ENCODE measurements at regions not wholly inside any gene's neighbourhood (a gene's known extent, or its start where the extent isn't known, plus 50 kb on each side); places are given as distances from the start of the nearest gene placed in this dataset.

DNA sequence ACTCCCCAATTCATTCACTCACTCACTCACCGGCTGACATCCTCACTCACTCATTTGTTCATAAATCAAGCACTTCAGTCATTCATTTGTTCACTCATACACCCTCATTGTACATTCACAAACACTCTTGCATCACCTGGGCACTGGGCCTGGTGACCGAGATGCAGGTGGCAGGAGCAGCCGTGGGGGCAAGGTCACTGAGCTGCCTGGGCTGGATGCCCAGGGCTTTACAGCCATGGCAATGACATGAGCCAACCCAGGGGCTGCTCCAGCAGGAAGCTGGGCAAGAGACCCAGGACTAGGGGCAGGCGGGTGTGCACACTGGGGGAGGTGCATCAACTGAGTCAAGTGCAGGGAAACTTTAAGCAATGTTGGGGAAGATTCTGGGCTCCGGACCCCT, 113.6 kb upstream of the IGSF21 start:
- TF ChIP-seq, protein P1, sequence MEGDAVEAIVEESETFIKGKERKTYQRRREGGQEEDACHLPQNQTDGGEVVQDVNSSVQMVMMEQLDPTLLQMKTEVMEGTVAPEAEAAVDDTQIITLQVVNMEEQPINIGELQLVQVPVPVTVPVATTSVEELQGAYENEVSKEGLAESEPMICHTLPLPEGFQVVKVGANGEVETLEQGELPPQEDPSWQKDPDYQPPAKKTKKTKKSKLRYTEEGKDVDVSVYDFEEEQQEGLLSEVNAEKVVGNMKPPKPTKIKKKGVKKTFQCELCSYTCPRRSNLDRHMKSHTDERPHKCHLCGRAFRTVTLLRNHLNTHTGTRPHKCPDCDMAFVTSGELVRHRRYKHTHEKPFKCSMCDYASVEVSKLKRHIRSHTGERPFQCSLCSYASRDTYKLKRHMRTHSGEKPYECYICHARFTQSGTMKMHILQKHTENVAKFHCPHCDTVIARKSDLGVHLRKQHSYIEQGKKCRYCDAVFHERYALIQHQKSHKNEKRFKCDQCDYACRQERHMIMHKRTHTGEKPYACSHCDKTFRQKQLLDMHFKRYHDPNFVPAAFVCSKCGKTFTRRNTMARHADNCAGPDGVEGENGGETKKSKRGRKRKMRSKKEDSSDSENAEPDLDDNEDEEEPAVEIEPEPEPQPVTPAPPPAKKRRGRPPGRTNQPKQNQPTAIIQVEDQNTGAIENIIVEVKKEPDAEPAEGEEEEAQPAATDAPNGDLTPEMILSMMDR (IDR thresholded peaks at IDR 0.05; ENCODE audit: low read length), result no peak
- no peak for TF ChIP-seq EZH2 (IDR thresholded peaks at IDR 0.05; ENCODE audit: borderline replicate concordance, low read length)

Data from OCI-LY1 (cell line).